ENCODE measurements at regions not wholly inside any gene's neighbourhood (a gene's known extent, or its start where the extent isn't known, plus 50 kb on each side); places are given as distances from the start of the nearest gene placed in this dataset.
A peak's percentile ranks its signal among the peaks of the same experiment; 100 is the strongest.

DNA sequence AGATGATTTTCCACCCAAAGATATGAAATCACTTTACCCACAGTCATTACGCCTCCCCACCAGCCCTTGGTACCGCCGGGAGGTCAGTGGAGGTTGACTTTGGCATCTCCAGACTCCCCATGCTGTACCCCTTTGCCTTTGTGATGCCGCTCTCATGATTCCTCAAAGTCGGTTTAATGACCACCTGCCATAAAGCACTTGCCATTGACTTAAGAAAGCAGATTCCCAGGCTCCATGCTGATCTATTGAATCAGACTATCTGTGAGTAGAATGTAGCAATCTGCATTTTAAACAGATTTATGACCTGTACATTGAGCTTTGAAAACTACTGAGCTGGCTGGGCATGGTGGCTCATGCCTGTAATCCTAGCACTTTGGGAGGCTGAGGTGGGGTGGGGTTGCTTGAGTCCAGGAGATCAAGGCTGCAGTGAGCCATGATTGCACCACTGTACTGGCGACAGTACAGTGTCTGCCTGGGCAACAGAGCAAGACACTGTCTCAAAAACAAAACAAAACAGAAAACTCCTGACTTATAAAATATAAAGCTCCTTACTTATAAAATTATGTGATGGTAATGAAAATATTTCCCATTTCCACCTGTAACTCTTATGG is 235.2 kb downstream of the KLF5 start:
- POLR2A ChIA-PET, result interaction anchor here (0.6 kb wide), 1 partner anchor 244 kb away, joined by 3 read pairs; no protein-coding TSS in a partner anchor
- CTCF ChIA-PET, result no interaction called here
- no peaks in the 10 kb centered on the region for H3K36me3 Mint-ChIP-seq

DNA sequence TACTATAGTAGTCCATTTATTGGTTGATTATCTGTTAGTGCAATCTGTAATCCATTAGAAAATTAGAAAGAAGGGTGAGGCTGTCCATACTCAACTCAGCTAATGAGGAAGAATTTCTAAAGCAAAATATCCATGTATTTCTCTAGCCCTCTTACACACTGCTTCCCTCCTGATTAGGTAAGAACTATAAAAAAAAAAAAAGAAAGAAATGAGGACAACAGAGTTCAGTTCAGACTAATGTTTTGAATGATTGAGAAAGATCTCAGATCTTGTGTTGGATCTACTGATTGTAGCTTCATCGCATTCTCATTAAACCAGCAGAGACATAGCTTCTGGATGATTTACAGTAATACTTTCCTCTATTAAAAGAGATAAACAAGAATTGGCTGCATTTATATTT is 233.3 kb downstream of the KLF5 start:
- H3K4me3 Mint-ChIP-seq, result no peak overlapping the region
- TF ChIP-seq, protein P1, sequence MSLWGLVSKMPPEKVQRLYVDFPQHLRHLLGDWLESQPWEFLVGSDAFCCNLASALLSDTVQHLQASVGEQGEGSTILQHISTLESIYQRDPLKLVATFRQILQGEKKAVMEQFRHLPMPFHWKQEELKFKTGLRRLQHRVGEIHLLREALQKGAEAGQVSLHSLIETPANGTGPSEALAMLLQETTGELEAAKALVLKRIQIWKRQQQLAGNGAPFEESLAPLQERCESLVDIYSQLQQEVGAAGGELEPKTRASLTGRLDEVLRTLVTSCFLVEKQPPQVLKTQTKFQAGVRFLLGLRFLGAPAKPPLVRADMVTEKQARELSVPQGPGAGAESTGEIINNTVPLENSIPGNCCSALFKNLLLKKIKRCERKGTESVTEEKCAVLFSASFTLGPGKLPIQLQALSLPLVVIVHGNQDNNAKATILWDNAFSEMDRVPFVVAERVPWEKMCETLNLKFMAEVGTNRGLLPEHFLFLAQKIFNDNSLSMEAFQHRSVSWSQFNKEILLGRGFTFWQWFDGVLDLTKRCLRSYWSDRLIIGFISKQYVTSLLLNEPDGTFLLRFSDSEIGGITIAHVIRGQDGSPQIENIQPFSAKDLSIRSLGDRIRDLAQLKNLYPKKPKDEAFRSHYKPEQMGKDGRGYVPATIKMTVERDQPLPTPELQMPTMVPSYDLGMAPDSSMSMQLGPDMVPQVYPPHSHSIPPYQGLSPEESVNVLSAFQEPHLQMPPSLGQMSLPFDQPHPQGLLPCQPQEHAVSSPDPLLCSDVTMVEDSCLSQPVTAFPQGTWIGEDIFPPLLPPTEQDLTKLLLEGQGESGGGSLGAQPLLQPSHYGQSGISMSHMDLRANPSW (CRISPR knock-in tag; conservative IDR thresholded peaks at IDR 0.05; ENCODE audit: low read depth), result no peak
- TF ChIP-seq ZNF219 (CRISPR knock-in tag; IDR thresholded peaks at IDR 0.05; ENCODE audit: borderline replicate concordance) (no peak), CREB1 (CRISPR knock-in tag; IDR thresholded peaks at IDR 0.05) (no peak), IRF2 (CRISPR knock-in tag; IDR thresholded peaks at IDR 0.05; ENCODE audit: borderline replicate concordance, low read depth) (no peak), FOXK1 (CRISPR knock-in tag; IDR thresholded peaks at IDR 0.05) (no peak), EMX1 (CRISPR knock-in tag; IDR thresholded peaks at IDR 0.05) (no peak), KAT7 (CRISPR knock-in tag; IDR thresholded peaks at IDR 0.05; ENCODE audit: borderline replicate concordance) (no peak), SP1 (CRISPR knock-in tag; conservative IDR thresholded peaks at IDR 0.05) (no peak), JUN (CRISPR knock-in tag; IDR thresholded peaks at IDR 0.05) (no peak), ZNF121 (CRISPR knock-in tag; IDR thresholded peaks at IDR 0.05) (no peak)
- TF ChIP-seq, protein P2, sequence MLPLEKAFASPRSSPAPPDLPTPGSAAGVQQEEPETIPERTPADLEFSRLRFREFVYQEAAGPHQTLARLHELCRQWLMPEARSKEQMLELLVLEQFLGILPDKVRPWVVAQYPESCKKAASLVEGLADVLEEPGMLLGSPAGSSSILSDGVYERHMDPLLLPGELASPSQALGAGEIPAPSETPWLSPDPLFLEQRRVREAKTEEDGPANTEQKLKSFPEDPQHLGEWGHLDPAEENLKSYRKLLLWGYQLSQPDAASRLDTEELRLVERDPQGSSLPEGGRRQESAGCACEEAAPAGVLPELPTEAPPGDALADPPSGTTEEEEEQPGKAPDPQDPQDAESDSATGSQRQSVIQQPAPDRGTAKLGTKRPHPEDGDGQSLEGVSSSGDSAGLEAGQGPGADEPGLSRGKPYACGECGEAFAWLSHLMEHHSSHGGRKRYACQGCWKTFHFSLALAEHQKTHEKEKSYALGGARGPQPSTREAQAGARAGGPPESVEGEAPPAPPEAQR (CRISPR knock-in tag; IDR thresholded peaks at IDR 0.05), result no peak
- TF ChIP-seq, protein P3, sequence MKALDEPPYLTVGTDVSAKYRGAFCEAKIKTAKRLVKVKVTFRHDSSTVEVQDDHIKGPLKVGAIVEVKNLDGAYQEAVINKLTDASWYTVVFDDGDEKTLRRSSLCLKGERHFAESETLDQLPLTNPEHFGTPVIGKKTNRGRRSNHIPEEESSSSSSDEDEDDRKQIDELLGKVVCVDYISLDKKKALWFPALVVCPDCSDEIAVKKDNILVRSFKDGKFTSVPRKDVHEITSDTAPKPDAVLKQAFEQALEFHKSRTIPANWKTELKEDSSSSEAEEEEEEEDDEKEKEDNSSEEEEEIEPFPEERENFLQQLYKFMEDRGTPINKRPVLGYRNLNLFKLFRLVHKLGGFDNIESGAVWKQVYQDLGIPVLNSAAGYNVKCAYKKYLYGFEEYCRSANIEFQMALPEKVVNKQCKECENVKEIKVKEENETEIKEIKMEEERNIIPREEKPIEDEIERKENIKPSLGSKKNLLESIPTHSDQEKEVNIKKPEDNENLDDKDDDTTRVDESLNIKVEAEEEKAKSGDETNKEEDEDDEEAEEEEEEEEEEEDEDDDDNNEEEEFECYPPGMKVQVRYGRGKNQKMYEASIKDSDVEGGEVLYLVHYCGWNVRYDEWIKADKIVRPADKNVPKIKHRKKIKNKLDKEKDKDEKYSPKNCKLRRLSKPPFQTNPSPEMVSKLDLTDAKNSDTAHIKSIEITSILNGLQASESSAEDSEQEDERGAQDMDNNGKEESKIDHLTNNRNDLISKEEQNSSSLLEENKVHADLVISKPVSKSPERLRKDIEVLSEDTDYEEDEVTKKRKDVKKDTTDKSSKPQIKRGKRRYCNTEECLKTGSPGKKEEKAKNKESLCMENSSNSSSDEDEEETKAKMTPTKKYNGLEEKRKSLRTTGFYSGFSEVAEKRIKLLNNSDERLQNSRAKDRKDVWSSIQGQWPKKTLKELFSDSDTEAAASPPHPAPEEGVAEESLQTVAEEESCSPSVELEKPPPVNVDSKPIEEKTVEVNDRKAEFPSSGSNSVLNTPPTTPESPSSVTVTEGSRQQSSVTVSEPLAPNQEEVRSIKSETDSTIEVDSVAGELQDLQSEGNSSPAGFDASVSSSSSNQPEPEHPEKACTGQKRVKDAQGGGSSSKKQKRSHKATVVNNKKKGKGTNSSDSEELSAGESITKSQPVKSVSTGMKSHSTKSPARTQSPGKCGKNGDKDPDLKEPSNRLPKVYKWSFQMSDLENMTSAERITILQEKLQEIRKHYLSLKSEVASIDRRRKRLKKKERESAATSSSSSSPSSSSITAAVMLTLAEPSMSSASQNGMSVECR (CRISPR knock-in tag; IDR thresholded peaks at IDR 0.05; ENCODE audit: borderline replicate concordance), result no peak

More for the DNA sequence above, 235.2 kb downstream of the KLF5 start:
- peak; percentile 57 for ATAC-seq
- Mint-ChIP-seq H3K27me3 (ENCODE audit: low read depth) (no peaks in the 10 kb centered on the region), H3K9me3 (no peaks in the 10 kb centered on the region), H3K4me1 (peaks cover 13% of the 10 kb centered on the region), H3K4me3 (no peak overlapping the region), H3K27ac (no peak overlapping the region)
- TF ChIP-seq NFATC4 (CRISPR knock-in tag; IDR thresholded peaks at IDR 0.05) (no peak), TEAD1 (CRISPR knock-in tag; IDR thresholded peaks at IDR 0.05) (peak; percentile 62; the same call in 1 of the 2 replicates), FOXK1 (CRISPR knock-in tag; IDR thresholded peaks at IDR 0.05) (no peak), ZNF138 (CRISPR knock-in tag; conservative IDR thresholded peaks at IDR 0.05) (no peak), ZNF121 (CRISPR knock-in tag; IDR thresholded peaks at IDR 0.05) (peak; percentile 37; the same call in 1 of the 2 replicates)
- TF ChIP-seq, protein P4, sequence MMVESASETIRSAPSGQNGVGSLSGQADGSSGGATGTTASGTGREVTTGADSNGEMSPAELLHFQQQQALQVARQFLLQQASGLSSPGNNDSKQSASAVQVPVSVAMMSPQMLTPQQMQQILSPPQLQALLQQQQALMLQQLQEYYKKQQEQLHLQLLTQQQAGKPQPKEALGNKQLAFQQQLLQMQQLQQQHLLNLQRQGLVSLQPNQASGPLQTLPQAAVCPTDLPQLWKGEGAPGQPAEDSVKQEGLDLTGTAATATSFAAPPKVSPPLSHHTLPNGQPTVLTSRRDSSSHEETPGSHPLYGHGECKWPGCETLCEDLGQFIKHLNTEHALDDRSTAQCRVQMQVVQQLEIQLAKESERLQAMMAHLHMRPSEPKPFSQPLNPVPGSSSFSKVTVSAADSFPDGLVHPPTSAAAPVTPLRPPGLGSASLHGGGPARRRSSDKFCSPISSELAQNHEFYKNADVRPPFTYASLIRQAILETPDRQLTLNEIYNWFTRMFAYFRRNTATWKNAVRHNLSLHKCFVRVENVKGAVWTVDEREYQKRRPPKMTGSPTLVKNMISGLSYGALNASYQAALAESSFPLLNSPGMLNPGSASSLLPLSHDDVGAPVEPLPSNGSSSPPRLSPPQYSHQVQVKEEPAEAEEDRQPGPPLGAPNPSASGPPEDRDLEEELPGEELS (CRISPR knock-in tag; IDR thresholded peaks at IDR 0.05), result no peak
- TF ChIP-seq, protein P5, sequence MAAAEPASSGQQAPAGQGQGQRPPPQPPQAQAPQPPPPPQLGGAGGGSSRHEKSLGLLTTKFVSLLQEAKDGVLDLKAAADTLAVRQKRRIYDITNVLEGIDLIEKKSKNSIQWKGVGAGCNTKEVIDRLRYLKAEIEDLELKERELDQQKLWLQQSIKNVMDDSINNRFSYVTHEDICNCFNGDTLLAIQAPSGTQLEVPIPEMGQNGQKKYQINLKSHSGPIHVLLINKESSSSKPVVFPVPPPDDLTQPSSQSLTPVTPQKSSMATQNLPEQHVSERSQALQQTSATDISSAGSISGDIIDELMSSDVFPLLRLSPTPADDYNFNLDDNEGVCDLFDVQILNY (CRISPR knock-in tag; IDR thresholded peaks at IDR 0.05), result no peak
- TF ChIP-seq, protein P6, sequence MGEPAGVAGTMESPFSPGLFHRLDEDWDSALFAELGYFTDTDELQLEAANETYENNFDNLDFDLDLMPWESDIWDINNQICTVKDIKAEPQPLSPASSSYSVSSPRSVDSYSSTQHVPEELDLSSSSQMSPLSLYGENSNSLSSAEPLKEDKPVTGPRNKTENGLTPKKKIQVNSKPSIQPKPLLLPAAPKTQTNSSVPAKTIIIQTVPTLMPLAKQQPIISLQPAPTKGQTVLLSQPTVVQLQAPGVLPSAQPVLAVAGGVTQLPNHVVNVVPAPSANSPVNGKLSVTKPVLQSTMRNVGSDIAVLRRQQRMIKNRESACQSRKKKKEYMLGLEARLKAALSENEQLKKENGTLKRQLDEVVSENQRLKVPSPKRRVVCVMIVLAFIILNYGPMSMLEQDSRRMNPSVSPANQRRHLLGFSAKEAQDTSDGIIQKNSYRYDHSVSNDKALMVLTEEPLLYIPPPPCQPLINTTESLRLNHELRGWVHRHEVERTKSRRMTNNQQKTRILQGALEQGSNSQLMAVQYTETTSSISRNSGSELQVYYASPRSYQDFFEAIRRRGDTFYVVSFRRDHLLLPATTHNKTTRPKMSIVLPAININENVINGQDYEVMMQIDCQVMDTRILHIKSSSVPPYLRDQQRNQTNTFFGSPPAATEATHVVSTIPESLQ (CRISPR knock-in tag; IDR thresholded peaks at IDR 0.05), result no peak
- TF ChIP-seq, protein P7, sequence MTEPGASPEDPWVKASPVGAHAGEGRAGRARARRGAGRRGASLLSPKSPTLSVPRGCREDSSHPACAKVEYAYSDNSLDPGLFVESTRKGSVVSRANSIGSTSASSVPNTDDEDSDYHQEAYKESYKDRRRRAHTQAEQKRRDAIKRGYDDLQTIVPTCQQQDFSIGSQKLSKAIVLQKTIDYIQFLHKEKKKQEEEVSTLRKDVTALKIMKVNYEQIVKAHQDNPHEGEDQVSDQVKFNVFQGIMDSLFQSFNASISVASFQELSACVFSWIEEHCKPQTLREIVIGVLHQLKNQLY (CRISPR knock-in tag; IDR thresholded peaks at IDR 0.05), result no peak
- DNase-seq (ENCODE audit: low spot score), result no peak

More for the DNA sequence above, 233.3 kb downstream of the KLF5 start:
- ChIA-PET POLR2A (no interaction called here), CTCF (interaction anchor here (0.6 kb wide), 1 partner anchor 1420 kb away, joined by 3 read pairs; no protein-coding TSS in a partner anchor)
- Mint-ChIP-seq H3K4me1 (peaks cover 13% of the 10 kb centered on the region), H3K27me3 (ENCODE audit: low read depth) (no peaks in the 10 kb centered on the region), H3K36me3 (no peaks in the 10 kb centered on the region), H3K27ac (no peak overlapping the region), H3K9me3 (no peaks in the 10 kb centered on the region)
- ATAC-seq, result no peak
- no peak for DNase-seq (ENCODE audit: low spot score)

All from WTC11 (cell line).